ENCODE measurements at regions not wholly inside any gene's neighbourhood (a gene's known extent, or its start where the extent isn't known, plus 50 kb on each side); places are given as distances from the start of the nearest gene placed in this dataset.

GRCh38 chr12:34396861-34397590, 374.7 kb downstream of the ALG10 start:
- TF ChIP-seq, protein P1, sequence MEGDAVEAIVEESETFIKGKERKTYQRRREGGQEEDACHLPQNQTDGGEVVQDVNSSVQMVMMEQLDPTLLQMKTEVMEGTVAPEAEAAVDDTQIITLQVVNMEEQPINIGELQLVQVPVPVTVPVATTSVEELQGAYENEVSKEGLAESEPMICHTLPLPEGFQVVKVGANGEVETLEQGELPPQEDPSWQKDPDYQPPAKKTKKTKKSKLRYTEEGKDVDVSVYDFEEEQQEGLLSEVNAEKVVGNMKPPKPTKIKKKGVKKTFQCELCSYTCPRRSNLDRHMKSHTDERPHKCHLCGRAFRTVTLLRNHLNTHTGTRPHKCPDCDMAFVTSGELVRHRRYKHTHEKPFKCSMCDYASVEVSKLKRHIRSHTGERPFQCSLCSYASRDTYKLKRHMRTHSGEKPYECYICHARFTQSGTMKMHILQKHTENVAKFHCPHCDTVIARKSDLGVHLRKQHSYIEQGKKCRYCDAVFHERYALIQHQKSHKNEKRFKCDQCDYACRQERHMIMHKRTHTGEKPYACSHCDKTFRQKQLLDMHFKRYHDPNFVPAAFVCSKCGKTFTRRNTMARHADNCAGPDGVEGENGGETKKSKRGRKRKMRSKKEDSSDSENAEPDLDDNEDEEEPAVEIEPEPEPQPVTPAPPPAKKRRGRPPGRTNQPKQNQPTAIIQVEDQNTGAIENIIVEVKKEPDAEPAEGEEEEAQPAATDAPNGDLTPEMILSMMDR (conservative IDR thresholded peaks at IDR 0.05) = no peak
- no peak for TF ChIP-seq ZFX (IDR thresholded peaks at IDR 0.05)
